HG03565 (cell line): ENCODE measurements at regions not wholly inside any gene's neighbourhood (a gene's known extent, or its start where the extent isn't known, plus 50 kb on each side); places are given as distances from the start of the nearest gene placed in this dataset.
"Not testable (repeated sequence)": the region's sequence is repeated elsewhere in the genome, so short reads cannot be mapped to it uniquely, and the experiment has no call there.

Experiments
- ATAC-seq: cut with Tn5 transposase; IDR thresholded peaks from one replicate; pipeline ENCODE4 v1.9.1; 2021; ENCODE audit warnings: mild to moderate bottlenecking, moderate library complexity; ENCODE audit not compliant: unreplicated experiment

DNA sequence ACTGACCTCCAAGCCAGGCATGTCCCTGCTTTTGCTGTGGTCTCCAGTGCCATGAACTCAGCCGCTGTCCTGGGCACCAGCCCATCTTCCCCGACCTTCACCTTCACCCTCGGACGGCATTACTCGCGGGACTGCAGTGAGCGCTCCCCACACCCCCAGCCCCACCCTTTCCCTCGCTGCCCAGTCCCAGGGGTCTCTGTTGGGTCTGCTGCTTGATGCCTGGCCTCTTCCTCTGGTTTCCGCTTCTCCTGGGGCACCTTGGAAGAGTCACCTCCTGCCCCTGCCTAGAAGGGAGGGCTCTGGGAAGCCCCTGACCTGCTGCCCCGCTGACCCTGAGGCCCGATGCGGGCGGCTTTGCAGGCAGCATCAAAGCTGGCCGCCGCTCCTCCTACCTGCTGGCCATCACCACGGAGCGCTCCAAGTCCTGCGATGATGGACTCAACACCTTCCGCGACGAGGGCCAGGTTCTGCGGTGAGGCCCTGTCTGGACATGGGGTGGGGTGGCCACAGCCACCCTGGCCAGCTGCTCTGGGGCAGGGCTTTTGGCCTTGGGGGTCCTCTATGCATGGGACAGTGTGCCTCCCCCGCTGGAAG is 102.3 kb downstream of the ZNF267 start:
- ATAC-seq: not testable (repeated sequence)

GRCh38 chr16:31978463-31978862 is 104.9 kb downstream of the ZNF267 start:
- not testable (repeated sequence) for ATAC-seq

- ATAC-seq: not testable (repeated sequence)
Observed at GRCh38 chr16:31981739-31982138, 108.1 kb downstream of the ZNF267 start.

- ATAC-seq: not testable (repeated sequence)
Observed at GRCh38 chr16:31982986-31983385, 109.4 kb downstream of the ZNF267 start.

GRCh38 chr16:31983666-31984065 is 110.1 kb downstream of the ZNF267 start:
- not testable (repeated sequence) for ATAC-seq

GRCh38 chr16:31986895-31987294 is 113.3 kb downstream of the ZNF267 start:
- not testable (repeated sequence) for ATAC-seq

DNA sequence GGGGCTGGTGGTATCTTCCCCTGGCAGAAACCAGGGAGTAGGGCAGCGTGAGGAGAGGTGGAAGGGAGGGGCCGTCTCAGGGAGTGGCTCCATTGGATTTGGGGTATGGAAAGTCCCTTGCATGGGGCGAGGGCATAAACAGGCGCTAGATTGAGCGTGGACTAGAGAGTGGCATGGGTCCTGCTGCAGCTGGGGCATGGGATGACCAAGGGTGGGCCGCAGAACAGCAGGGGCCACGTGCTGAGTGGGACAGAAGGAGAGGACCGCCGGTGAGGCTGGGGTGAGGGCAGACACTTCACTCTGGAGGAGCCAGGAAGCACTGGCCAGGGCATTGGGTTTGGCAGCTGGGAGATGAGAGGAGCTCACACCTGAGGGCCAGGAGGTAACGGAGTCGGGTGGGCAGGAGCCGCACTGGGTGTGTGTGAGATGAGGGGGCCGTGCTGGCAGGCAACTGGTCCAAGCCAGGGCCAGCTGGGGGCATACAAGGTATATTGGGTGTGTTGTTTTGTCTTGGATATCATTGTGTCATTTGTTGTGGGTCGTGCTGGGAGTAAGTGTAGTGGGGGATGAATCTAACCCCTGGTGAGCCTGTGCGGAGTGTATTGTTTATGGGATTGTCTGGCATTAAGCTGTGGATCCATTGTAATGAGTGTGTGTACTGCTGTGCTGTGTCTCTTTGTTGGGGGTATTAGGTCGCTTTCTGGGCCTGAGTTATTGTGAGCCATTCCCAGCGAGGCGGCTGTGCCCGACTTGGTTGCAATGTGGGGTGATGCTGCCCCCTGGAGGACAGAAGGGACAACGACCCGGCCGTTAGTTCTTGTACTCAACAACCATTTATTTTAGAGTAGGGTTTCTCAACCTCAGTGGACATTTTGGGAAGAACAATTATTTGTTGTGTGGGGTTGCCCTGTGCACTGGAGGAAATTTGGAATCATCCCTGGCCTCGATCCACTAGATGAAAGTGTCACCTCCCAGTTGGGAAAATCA is 115.3 kb downstream of the ZNF267 start:
- ATAC-seq: not testable (repeated sequence)

GRCh38 chr16:31990261-31990660 is 116.7 kb downstream of the ZNF267 start:
- not testable (repeated sequence) for ATAC-seq

GRCh38 chr16:31990980-31991379 is 117.4 kb downstream of the ZNF267 start:
- not testable (repeated sequence) for ATAC-seq

- ATAC-seq: not testable (repeated sequence)
Observed at GRCh38 chr16:31996325-31996724, 122.7 kb downstream of the ZNF267 start.

GRCh38 chr16:32002496-32002895 is 128.9 kb downstream of the ZNF267 start:
- ATAC-seq: not testable (repeated sequence)

DNA sequence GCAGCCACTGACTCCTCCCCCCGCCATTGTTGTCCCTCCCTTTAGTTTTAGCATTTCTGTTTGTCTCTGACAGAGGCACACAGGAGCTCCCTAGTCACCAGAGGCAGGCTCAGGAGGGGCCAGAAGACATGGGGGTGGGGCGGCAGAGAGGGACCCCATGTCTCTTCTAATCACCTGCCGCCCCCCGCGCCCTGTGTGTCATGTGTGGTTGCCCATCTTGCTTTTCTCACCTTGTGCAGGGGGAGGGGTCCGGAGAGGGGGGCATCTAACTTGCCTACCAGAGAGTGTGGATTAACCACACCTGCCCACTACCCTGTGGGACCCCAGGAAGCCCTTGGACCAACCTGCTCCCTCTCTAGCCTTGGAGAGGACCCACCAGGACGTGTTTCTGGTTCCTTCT is 130.2 kb downstream of the ZNF267 start:
- not testable (repeated sequence) for ATAC-seq

GRCh38 chr16:32038783-32039496 is 165.3 kb downstream of the ZNF267 start:
- ATAC-seq: not testable (repeated sequence)

DNA sequence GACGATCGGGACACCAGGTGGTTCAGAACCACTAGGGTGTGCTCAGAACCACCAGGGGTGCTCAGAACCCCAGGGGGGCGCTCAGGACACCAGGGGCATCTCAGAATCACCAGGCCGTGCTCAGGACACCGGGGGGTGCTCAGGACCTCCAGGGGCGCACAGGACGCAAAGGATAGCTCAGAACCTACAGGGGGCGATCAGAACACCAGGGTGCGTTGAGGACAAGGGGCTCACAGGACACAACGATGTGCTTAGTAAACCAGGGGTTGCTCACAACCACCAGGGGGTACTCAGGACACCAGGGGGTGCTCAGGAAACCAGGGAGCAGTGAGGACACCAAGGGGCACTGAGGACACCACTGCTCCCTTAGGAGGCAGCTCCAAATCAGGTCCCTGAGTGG is 166.3 kb downstream of the ZNF267 start:
- not testable (repeated sequence) for ATAC-seq

DNA sequence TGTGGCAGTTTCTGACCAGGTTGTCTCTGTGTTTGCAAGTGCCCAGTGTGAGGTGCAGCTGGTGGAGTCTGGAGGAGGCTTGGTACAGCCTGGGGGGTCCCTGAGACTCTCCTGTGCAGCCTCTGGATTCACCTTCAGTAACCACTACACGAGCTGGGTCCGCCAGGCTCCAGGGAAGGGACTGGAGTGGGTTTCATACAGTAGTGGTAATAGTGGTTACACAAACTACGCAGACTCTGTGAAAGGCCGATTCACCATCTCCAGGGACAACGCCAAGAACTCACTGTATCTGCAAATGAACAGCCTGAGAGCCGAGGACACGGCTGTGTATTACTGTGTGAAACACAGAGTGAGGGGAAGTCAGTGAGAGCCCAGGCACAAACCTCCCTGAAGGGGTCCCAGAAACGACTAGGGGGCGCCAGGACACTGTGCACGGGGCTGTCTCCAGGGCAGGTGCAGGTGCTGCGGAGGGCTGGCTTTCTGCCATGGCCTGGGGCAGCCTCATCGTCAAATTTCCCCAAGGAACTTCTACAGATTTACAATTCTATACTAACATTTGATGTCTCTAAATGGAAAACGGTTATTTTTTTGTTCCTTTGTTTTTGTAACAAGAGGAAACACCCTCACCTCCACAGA is 187.0 kb upstream of the TP53TG3D start:
- ATAC-seq: not testable (repeated sequence)

- not testable (repeated sequence) for ATAC-seq
Observed at GRCh38 chr16:32071586-32071985, 181.5 kb upstream of the TP53TG3D start.

- ATAC-seq: not testable (repeated sequence)
Observed at GRCh38 chr16:32083891-32084290, 169.2 kb upstream of the TP53TG3D start.

- ATAC-seq: not testable (repeated sequence)
Observed at GRCh38 chr16:32084656-32085401, 168.3 kb upstream of the TP53TG3D start.

DNA sequence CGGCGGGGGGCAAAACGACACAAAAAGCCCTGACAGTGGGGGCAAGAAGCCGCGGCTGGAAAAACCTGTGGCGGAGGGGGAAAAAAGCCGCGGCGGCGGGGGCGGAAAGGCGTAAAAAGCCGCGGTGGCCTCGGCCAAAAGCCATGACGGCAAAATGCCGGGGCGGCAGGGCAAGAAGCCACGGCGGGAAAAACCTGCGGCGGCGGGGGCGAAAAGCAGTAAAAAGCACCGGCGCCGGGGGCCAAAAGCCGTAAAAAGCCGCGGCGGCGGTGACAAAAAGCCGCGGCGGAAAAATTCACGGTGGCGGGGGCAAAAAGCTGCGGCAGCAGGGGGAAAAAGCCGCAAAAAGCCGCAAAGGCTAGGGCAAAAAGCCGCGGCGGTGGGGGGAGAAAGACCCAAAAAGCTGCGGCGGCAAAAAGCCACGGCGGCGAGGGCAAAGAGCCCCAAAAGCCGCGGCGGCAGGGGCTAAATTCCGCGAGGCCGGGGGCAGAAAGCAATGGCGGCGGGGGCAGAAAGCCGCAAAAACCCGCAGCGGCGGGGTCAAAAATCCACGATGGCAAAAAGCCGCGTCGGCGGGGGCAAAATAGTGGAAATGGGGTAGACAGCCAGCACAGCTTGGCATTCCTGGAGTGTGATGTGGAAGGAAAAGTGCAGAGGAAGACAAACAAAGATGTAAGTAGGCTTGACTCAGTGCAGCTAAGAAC is 167.5 kb upstream of the TP53TG3D start:
- not testable (repeated sequence) for ATAC-seq
